ENCODE measurements at regions not wholly inside any gene's neighbourhood (a gene's known extent, or its start where the extent isn't known, plus 50 kb on each side); places are given as distances from the start of the nearest gene placed in this dataset.

DNA sequence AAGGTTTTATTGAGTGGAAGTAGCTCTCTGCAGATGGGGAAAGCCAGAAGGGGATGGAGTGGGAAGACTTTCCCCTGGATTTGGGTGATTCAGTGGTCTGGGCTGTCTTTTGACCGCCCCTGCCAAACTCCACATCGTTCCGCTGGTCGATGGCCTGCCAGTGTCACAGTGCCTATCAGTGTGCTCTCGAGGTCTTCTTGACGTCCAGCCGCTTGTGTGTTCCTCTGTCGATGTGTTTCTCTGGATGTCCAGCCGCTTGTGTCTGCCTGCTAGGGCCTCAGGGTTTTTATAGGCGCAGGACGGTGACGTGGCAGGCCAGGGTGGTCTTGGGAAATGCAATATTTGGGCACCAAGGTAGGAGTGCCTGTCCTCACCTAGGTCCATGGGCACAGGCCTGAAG lies 1371.4 kb upstream of the PIK3C3 start:
- DNase-seq = no peak

DNA sequence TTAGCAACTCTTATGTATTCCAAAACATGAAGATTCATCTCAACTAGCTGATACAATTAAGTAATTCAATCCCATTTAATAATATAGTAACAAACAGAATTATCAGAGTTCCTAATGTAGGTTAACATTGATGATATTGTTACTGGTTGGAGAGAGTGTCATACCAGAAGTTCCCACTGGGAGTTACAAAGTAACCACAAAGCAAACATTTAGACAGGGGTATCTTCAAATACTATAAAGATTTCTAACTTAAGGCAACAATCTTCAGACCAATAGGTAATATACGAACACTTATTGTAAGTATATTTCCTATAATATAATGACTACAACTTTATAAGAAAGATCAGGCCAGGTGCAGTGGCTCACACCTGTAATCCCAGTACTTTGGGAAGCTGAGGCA lies 1372.9 kb upstream of the PIK3C3 start:
- DNase-seq = no peak

DNA sequence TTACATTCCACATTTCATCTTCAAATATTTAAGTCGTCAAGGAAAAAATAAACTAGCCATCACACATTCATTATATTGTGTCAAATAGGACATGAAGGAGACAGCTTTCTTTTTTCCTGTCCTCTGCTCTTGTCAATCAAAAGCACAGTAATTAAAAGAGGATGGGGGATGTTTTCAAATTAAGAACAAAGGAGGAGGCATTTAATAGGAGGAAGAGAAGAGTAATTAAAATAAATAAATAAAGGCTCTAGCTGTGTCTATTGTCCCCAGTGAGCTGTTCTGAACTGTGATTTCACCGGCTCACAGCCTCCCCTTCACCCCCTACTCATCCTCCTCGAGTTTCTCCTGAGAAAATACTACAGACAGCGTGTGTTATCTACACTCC lies 1377.1 kb upstream of the PIK3C3 start:
- DNase-seq = no peak

DNA sequence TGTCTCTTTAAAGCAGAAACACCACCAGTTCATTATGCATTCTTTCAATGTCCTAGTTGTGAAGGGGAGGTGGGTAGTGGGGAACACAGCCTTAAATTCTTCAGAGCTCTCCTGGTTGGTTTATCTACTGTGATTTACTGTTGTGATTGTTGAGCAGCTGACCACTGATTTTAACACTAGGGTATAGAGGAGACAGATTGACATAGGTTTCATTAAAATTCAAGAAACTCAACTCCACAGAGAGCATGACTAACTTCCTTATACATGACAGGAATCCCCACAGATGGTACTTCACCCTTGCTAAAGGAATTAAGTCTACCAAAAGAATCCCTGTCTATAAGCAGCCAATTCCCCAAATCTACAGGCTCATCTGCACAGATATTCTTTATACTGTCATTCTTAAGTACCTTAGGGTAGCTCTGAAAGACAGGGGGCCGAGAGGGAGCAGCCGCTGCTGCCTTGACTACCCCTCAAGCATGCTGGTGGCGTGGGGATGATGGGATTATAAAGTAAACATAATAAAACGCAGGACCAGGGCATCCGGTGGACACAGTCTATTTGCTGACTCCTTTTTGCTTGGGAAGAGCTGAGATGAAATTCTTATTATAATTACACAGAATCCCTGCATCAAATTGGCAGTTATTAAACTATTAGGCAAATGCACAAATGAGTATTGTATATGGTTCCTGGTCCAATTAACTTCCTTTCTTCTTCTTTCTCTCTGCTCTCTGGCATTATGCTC lies 1377.6 kb upstream of the PIK3C3 start:
- DNase-seq = no peak

DNA sequence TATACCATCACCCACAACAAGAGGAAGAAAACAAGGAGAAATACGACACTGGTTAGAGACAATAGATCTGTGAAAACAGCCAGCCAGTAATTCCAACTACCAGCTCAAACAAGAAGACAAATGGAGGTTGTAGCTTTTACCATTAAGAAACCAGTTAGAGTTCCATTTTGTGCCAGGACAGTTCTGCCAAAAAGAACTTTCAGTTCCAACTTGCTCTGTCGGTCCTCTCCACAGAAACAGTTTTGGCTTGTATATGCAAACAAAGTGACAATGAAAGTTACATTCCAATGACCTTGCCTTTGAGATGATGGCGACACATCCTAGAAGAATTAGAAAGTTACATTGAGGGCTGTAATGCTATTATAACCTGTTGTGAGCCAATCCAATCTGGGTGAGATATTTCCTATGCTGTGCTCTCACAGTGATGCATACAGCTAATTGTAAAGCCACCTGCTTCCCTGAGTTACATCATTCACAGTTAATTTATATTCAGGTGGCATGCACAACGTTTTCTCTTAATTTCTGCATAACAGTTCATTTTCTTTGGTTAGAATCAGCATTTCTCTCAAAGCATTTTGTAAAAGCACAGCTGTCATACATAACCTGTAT lies 1378.4 kb upstream of the PIK3C3 start:
- DNase-seq = no peak

DNA sequence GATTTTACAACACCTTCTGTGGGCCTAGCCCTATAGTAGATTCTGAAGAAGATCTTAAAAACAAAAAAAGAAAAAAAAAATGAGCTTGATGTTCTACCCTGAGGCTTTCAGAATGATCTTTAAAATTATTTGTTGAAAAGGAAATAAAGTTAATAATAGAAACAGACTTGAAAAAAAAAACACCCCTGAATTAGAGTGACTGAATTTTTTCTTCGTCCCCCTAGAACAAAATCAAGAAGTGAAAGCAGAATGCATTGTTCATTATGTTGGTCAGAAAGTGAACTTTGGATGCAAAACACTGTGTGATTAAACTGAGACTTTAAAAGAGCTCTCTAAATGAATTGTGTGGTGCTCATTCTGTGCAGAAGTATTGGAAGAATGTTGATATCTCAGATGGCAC lies 1384.4 kb upstream of the PIK3C3 start:
- no peak for DNase-seq

DNA sequence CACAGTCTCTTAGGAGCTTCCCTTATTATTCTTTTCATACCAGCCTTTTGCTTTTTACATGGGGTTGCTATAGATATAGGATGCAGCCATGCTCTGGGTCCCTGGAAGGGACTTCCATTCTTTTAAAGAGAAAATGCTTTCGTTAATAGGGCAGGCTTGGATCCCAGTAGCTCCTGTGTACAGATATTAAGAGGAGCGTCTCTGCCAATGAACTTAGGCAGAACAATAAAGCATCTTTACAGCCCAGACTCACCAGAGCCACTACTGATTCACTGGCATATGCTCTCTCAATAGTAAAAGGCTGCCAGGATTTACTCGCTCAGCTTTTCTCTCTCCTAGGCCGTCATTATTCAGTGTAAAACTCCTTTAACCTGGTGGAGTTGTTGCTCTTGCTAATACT lies 1385.4 kb upstream of the PIK3C3 start:
- DNase-seq = no peak

DNA sequence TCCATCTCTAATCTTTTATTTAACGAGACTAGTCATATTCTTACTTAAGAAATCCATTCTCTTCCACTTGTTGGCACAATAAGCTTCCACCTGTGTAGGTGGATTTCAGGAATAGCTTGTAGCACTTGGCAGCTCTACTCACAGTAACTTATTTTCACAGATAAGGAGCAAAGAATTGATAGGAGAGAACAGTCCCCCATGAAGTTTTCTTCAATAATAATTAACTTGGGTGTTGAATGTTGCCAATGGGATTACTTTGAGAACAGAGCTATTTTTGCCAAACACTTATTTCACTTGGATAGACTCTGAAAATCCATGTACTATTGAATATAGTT lies 1388.6 kb upstream of the PIK3C3 start:
- no peak for DNase-seq

DNA sequence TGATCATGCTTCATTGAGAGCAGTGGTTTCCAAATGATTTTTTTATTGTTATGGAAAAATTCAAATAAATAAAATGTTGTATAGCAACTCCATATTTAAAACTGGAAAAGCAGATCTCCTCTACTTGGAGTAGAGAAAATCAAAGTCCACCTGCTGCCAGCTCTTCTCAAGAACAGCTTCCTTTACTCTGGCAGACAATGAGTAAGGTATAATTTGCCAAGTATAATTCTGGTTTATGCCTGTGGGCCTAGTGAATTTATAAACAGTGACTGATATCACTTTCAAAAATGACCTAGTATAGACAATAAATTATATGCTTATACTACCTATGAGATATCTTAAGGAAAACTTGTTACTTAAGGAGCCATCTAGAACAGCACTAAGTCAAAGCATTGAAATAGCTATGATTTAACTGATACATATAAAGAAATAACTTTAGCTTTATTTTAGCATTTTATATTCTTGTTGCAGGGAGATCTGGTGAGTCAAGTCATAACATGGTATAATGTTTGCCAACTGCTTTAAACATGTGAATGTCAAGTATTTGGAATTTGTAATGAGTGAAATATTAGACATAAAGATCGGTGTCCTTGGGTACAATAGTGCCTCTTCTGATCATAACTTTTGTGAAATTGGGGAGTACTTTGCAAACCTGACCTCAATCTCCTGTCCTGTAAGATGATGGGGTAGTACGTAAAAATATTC lies 1389.1 kb upstream of the PIK3C3 start:
- DNase-seq = no peak

DNA sequence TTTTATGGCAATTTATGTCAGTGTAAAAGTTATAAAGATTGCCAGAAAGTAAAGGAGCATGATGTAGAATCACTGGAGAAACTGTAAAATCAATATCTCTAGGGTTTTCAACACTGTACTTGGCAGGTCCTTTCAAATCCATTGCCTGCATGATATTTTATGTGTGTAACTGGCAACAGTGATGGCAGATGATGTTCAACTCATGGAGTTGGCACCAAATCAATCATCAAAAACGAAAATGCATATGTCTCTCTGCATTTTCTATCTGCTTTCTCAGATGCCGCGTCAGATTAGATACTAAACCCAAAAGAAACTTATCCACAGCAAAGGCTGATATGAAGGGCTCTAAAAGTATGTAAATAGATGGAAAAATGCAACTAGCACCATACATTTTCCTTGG lies 1395.5 kb upstream of the PIK3C3 start:
- no peak for DNase-seq

DNA sequence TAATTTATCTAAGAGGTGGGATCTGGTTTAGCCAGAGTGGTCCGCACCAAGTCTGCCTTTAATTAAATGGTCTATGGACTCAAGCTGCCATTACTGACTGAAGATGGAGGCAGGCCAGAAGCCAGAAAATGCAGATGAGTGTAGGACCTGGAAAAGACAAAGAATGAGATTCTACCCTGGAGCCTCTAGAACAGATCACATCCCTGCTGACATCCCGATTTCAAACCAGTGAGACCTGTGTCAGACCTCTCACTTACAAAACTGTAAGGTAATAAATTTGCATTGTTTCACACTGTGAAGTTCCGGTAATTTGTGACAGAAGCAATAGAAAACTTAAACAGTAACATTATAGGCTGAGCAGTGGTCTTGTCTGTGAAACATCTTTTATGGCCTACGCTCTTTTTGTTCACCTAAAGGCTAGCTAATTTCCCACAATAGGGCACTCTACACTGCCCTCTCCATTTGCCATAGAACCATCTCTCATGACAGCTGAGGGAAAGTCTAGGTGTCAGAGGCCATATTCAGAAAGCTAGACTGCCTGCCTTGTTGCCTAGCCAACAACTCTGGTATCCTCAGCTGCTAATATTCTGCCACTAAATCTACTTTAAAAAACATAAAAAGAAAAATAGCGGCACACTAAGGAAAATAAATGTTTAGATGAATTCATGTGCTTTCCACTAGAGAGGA lies 1396.2 kb upstream of the PIK3C3 start:
- no peak for DNase-seq

DNA sequence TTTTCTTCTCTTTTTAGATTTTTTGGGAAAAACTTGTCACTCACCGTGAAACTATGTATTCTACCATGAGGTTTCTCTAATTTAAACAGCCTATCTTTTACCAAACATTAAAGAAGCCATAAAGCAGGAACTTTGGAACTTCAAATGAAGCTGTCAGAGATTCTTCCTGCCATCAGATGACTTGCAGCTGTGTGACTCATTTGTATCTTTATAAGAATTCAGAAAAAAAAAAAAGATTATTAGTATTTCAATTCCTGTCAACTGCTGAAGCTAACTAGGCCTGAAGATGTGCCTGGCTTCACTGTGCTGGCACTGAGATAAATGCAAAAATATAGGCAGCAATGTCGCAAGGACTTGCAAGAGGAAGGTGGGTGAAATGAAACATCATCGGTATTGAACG lies 1399.1 kb upstream of the PIK3C3 start:
- DNase-seq = no peak

DNA sequence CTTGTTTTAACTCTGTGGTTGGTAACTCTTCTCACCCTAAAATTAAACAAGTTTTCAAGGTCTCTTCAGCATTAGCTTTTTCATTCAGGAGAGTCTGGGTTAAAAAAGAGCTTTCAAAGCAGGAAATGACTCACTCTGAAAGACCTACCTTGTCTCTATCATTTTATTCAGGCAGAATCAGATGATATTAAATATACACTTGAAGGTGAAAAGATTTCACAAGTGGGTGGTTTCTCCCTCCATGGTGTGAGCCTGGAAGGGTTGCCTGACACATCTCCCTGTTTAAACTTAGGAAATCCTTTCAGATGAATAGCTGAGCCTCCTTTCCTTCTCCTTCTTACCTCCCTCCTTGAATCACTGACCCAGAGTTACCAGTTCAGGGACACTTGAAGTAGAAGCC lies 1402.0 kb upstream of the PIK3C3 start:
- no peak for DNase-seq

DNA sequence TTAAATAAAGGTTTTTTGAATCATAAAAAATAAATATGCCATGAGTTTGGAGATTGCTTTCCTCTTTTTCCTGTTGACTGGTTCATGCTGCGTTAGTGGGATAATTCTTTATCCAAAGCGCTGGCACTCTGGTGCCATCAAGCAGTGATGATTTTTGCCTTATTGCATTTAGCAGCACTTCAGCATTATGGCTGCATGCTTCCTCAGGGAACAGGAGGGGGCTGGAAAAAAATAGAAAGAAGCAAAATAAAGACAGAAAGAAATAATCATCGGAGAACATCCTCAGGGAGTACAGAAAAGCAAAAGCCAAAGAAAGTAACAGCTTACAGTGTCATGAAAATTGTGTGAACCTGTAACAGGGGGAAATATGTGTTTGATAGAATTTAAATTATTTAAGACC lies 1408.2 kb upstream of the PIK3C3 start:
- no peak for DNase-seq

DNA sequence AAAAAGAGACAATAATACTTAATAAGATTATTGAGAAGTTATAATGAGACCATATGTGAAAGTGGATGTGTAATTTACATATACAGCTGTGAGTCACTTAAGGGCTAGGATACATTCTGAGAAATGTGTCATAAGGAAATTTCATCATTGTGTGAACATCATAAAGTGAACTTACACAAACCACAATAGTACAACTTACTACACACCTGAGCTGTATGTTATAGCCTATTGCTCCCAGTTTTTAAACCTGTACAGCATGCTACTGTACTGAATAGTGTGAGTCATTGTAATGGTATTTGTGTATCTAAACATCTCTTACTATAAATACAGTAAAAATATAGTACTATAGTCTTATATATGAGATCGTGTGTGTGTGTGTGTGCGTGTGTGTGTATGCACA lies 1420.3 kb upstream of the PIK3C3 start:
- no peak for DNase-seq

DNA sequence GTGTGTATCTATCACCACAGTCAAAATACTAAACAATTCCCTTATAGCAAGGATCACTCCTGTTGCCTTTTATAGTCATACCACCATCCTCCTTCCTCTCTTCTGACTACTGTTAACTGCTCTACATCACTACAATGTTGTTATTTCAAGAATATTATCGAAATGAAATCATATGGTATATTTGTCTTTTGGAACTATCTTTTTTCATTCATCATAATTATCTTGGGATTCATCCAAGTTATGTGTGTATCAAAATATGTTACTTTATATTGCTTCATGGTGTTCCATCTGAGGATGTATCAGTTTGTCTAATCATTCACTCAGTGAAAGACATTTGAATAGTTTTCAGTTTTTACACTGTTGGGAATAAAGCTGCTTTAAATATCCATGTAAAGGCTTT lies 1423.0 kb upstream of the PIK3C3 start:
- no peak for DNase-seq

DNA sequence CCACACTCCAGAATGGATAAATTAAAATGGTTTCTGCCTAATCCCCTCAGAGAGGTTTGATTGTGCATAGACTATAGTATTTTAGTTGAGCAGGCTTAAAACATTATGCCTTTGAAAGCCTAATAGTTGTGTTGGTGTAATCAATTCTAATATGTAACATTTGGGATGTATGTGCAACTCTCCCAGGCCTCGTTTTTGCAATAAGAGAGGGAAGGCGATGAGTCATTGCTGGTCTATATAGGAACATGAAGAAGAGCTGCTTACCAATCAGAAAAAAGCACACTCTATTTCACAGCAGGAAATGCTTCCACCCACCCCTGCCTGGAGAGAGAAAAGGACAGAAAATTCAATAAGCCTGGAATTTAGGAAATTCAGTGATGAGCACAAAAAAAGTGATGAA lies 1424.0 kb upstream of the PIK3C3 start:
- no peak for DNase-seq

DNA sequence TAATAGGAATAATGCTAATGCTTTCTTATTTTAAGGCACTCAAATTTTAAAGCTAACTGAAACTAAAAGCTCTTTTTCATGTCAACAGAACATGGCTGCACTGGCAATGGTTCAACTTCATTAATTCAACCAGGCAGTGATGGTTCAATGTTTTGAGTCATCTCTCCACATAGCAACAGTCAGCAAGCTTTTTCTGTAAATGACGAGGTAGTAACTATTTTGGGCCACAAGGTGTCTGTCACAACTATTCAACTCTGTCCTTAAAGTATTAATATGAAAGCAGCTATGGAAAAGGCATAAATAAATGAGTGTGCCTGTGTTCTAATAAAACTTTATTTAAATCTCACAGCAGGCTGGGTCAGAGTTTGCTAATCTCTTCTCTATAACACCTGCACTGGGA lies 1425.6 kb upstream of the PIK3C3 start:
- DNase-seq = no peak

DNA sequence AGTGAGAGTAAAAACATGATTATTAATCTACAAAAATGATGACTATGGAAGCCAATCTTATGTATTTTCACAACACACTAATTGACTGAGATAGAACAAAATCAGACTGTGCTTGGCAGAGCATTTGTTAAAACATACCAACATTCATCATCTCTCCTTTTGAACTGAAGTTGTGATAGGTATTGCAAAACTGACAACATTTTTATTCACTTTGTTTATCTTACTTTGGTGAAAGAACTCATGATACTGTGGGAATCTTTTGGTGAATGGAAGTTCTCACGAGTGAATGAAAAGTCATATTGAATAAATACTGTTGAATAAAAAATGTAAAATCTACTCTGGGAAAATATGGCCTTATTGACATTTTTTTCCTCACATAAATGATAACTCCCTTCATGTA lies 1430.2 kb upstream of the PIK3C3 start:
- no peak for DNase-seq

DNA sequence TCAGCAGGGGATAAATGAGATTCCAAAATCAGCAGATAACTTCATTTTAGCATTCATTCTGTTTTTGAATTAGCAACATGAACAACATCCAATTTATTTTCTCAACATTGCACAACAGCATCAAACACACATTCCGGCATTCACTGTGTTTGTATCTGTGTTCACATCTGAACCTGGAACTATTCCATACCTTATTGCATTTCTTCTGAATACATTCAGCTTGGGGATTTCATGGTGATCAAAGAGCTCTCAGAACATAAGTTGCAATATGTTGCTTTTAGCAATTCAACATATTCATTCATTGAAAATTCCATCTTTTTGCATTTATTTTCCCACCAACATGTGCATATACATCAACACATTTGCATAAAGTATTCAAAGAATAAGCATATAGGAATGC lies 1431.7 kb upstream of the PIK3C3 start:
- DNase-seq = no peak

DNA sequence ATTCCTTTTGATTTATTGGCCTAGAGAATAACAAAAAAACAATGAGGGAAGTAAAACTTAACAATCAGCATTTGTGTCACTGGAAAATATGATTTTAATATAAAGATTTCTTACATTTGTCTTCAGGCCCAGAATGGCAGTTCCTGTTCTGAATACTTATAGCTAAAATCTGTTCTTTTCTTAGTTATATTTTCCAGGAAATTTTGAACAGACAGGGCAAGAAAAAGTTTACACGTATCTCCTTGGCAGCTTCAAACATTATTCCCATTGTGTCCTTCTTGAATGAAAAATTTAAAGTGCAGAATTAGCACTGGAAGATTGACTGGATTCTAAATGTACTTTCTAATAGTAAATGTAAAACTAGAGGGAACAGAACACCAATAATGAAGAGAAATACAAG lies 1454.0 kb upstream of the PIK3C3 start:
- DNase-seq = no peak

DNA sequence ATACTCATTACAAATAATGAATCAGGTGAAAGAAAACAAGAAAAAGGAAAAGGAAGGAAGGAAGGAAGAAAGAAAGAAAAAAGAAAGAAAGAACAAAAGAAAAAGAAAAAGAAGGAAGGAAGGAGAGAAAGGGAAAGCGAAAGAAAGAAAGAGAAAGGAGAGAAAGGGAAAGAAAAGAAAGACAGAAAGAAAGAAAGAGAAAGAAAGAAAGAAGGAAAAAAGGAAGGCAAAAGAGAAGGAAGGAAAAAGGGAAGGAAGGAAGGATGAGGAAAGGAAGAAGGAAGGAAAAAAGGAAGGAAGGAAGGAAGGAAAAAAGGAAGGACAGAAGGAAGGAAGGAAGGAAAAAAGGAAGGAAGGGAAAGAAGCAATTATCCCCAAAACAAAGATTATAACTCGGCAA lies 1460.4 kb upstream of the PIK3C3 start:
- DNase-seq = no peak

DNA sequence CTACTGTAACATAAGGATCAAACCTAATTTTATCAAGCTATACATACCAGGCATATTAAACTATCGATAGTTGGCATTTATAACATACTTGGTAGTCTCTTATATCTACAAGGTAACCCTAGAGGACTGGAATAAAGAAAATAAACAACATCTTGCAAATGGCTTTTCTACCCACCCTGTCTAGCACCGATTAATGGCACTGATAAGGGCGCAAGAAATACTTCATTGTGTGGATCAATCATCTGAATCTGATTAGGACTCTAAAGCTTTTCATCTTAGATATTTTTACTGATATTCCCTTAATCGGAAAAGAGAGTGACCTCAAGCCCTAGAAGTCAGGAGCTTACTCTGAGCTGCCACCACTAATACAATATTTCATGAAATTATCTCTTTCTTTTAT lies 1461.7 kb upstream of the PIK3C3 start:
- no peak for DNase-seq

DNA sequence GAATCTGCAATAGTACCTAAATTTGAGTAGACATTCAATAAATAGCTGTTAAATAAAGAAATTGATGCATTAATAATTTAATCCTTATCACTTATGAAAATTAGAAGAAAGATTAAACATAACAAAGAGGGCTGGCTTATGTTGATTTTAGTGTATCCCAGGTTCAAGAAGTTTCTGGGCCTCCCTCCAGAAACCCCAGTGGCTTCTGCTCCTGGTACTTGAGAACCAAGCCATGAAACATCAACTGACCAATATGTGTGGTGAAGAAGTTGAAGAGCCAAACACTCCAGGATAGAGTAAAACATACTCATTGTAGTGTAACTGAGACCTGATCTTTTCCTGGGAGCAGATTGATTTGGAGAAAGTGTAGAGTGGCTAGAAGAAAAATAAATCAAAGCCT lies 1465.7 kb upstream of the PIK3C3 start:
- DNase-seq = peak; percentile 3 to 11

Data from NCI-H187 (cell line).